Astrocyte (in vitro differentiated cells and primary cell): ENCODE measurements at regions not wholly inside any gene's neighbourhood (a gene's known extent, or its start where the extent isn't known, plus 50 kb on each side); places are given as distances from the start of the nearest gene placed in this dataset.

Experiments
- DNase-seq: peaks from one replicate; pipeline ENCODE4 v3.0.0-alpha.2; 2010; ENCODE audit warnings: low read depth
- FAIRE-seq: peaks from 2 replicates; lab custom pipeline; 2011; peaks lifted over from hg19 to GRCh38; lab: Jason Lieb, UNC
- H2AFZ ChIP-seq: 2 replicates; pipeline ENCODE4 v1.6.0; 2012; ENCODE audit warnings: low read depth, low read length, inconsistent platforms
- H3K27ac ChIP-seq: 2 replicates; pipeline ENCODE4 v1.5.1; 2011; ENCODE audit warnings: low read depth, low read length, inconsistent platforms
- H3K27me3 ChIP-seq: 2 replicates; pipeline ENCODE4 v1.6.0; 2011; ENCODE audit warnings: low read length, inconsistent platforms; ENCODE audit not compliant: insufficient read depth
- H3K36me3 ChIP-seq: 2 replicates; pipeline ENCODE4 v1.5.1; 2011; ENCODE audit warnings: low read length, inconsistent platforms; ENCODE audit not compliant: insufficient read depth
- H3K4me1 ChIP-seq: 2 replicates; pipeline ENCODE4 v1.5.1; 2011; ENCODE audit warnings: low read length, inconsistent platforms; ENCODE audit not compliant: insufficient read depth
- H3K4me2 ChIP-seq: 2 replicates; pipeline ENCODE4 v1.6.0; 2012; ENCODE audit warnings: low read length, inconsistent platforms
- H3K4me3 ChIP-seq: 2 replicates; pipeline ENCODE4 v1.5.1; 2011; ENCODE audit warnings: low read depth, mild to moderate bottlenecking, low read length, inconsistent platforms; ENCODE audit not compliant: insufficient read depth
- H3K79me2 ChIP-seq: 2 replicates; pipeline ENCODE4 v1.6.0; 2012; ENCODE audit warnings: mild to moderate bottlenecking, low read length, inconsistent platforms; ENCODE audit not compliant: insufficient read depth
- H3K9ac ChIP-seq: 2 replicates; pipeline ENCODE4 v1.6.0; 2012; ENCODE audit warnings: mild to moderate bottlenecking, low read length, inconsistent platforms
- H3K9me3 ChIP-seq: 2 replicates; pipeline ENCODE4 v1.5.1; 2012; ENCODE audit warnings: low read depth, mild to moderate bottlenecking, low read length, inconsistent platforms; ENCODE audit not compliant: insufficient read depth
- H4K20me1 ChIP-seq: 2 replicates; pipeline ENCODE4 v1.6.0; 2012; ENCODE audit warnings: low read length, inconsistent platforms; ENCODE audit not compliant: insufficient read depth
- H3K27ac Mint-ChIP-seq: one replicate; pipeline ENCODE4 v1.8.0; 2021; ENCODE audit warnings: mild to moderate bottlenecking, mixed read lengths; ENCODE audit not compliant: unreplicated experiment
- H3K27me3 Mint-ChIP-seq: one replicate; pipeline ENCODE4 v1.8.0; 2021; ENCODE audit warnings: low read depth, mixed read lengths; ENCODE audit not compliant: unreplicated experiment
- H3K36me3 Mint-ChIP-seq: one replicate; pipeline ENCODE4 v1.8.0; 2021; ENCODE audit warnings: low read depth, mixed read lengths; ENCODE audit not compliant: unreplicated experiment
- H3K4me1 Mint-ChIP-seq: one replicate; pipeline ENCODE4 v1.8.0; 2021; ENCODE audit warnings: low read depth, mixed read lengths; ENCODE audit not compliant: unreplicated experiment
- H3K4me3 Mint-ChIP-seq: one replicate; pipeline ENCODE4 v1.8.0; 2021; ENCODE audit warnings: mild to moderate bottlenecking, moderate library complexity, mixed read lengths; ENCODE audit not compliant: unreplicated experiment
- H3K9me3 Mint-ChIP-seq: one replicate; pipeline ENCODE4 v1.8.0; 2021; ENCODE audit warnings: mild to moderate bottlenecking, mixed read lengths; ENCODE audit not compliant: unreplicated experiment
- EZH2 ChIP-seq: IDR thresholded peaks from 2 replicates; pipeline ENCODE4 v1.6.1; 2012; ENCODE audit warnings: mild to moderate bottlenecking, low read length, inconsistent platforms; ENCODE audit not compliant: insufficient read depth
- TF ChIP-seq, protein P1 (sequence below): IDR thresholded peaks from 2 replicates; pipeline ENCODE4 v1.5.1; 2011; ENCODE audit warnings: low read depth, mild to moderate bottlenecking, inconsistent platforms, low read length, moderate library complexity; ENCODE audit not compliant: insufficient read depth

DNA sequence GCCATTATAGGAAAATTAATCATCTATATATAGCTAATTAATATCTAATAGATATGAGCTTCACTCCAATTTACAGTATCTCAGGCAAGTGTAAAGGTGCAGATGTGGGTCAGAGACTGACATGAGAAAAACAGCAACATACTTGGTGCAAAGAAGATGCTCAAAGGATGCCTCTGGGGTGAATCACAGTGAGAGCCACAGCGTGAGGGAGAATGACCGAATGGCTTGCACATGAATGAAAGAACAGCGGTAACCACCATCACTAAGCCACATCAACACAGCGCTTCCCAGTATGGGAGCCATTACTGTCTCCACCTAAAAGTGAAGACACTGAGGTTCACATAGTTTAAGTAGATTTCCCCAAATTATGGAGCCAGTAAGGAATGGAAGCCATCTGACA lies 423.4 kb upstream of the ID2 start:
- no peak overlapping the region for H3K4me2 ChIP-seq

DNA sequence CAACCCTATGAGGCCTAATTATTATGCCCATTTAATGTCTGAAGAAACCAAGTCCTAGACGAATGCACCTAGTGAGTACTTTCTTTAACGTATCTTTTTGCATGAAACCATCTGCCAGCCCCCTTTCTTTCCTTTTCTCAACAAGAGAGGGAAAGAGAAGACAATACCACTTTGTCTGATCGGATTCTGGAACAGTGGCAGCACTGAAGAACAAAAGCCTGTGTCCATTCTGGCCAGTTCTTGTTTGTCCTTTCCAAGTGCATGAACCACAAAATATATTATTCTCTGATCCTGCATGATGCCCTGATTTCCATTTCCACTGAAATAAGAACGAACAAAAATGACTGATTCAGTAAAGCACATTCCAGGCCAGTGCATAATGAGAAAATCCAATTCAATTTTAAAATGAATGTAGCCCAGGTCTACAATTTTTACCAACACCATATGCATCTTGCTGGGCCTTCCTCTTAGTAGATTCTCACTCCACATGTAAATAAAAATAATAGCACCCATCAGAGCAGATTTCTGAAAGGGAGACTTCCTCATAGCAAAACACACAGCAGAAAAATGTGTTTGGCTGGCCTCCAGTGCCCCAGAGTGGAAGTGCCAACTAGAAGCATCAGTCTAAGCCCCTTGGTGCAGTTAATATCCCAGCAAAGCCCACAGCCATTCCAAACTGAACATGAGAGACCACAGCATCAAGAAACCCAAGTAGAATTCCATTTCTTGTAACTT lies 422.6 kb upstream of the ID2 start:
- Mint-ChIP-seq H3K9me3 (no peaks in the 10 kb centered on the region), H3K36me3 (no peaks in the 10 kb centered on the region), H3K4me1 (peaks cover 2% of the 10 kb centered on the region), H3K27ac (no peak overlapping the region), H3K27me3 (peaks cover 15% of the 10 kb centered on the region), H3K4me3 (no peak overlapping the region)
- Histone ChIP-seq H4K20me1 (no peaks in the 10 kb centered on the region), H3K9me3 (no peaks in the 10 kb centered on the region), H3K4me3 (no peak overlapping the region), H3K9ac (no peak overlapping the region), H3K79me2 (no peaks in the 10 kb centered on the region), H3K27me3 (peaks cover 2% of the 10 kb centered on the region), H3K36me3 (no peaks in the 10 kb centered on the region), H3K4me2 (no peak overlapping the region), H3K27ac (no peak overlapping the region), H2AFZ (no peak overlapping the region), H3K4me1 (no peaks in the 10 kb centered on the region)
- DNase-seq: no peak
- no peak for FAIRE-seq
- TF ChIP-seq EZH2: no peak
- TF ChIP-seq, protein P1, sequence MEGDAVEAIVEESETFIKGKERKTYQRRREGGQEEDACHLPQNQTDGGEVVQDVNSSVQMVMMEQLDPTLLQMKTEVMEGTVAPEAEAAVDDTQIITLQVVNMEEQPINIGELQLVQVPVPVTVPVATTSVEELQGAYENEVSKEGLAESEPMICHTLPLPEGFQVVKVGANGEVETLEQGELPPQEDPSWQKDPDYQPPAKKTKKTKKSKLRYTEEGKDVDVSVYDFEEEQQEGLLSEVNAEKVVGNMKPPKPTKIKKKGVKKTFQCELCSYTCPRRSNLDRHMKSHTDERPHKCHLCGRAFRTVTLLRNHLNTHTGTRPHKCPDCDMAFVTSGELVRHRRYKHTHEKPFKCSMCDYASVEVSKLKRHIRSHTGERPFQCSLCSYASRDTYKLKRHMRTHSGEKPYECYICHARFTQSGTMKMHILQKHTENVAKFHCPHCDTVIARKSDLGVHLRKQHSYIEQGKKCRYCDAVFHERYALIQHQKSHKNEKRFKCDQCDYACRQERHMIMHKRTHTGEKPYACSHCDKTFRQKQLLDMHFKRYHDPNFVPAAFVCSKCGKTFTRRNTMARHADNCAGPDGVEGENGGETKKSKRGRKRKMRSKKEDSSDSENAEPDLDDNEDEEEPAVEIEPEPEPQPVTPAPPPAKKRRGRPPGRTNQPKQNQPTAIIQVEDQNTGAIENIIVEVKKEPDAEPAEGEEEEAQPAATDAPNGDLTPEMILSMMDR: no peak

More for the DNA sequence above, 423.4 kb upstream of the ID2 start:
- Mint-ChIP-seq H3K4me1 (peaks cover 2% of the 10 kb centered on the region), H3K27ac (no peak overlapping the region), H3K27me3 (peaks cover 10% of the 10 kb centered on the region), H3K4me3 (no peak overlapping the region), H3K36me3 (no peaks in the 10 kb centered on the region), H3K9me3 (no peaks in the 10 kb centered on the region)
- no peaks in the 10 kb centered on the region for H3K79me2 ChIP-seq
- no peaks in the 10 kb centered on the region for H4K20me1 ChIP-seq
- no peak overlapping the region for H2AFZ ChIP-seq
- TF ChIP-seq, protein P1: no peak
- TF ChIP-seq EZH2: no peak
- no peaks in the 10 kb centered on the region for H3K9me3 ChIP-seq
- H3K27me3 ChIP-seq: no peaks in the 10 kb centered on the region
- H3K4me1 ChIP-seq: no peaks in the 10 kb centered on the region
- H3K9ac ChIP-seq: no peak overlapping the region
- no peak for FAIRE-seq
- H3K4me3 ChIP-seq: no peak overlapping the region
- H3K27ac ChIP-seq: no peak overlapping the region
- H3K36me3 ChIP-seq: no peaks in the 10 kb centered on the region
- DNase-seq: no peak

DNA sequence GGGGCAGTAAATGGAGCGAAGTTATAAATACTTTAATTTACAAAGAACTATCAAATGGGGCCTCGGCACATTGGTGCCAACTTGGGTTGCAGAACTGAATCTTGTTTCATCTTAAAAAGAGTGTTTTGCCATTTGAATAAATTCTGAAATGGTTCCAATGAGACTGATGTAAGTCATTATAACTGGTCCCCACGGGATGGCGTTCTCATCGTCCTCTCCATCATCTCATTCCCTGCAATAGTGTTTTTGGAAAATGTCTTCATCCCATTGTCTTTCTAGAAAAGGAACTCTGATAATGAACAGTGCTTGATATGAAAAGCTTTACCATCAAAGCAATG lies 422.0 kb upstream of the ID2 start:
- TF ChIP-seq EZH2: no peak
- Histone ChIP-seq H3K9ac (no peak overlapping the region), H3K9me3 (no peaks in the 10 kb centered on the region), H3K4me3 (no peak overlapping the region), H3K27me3 (peaks cover 2% of the 10 kb centered on the region), H3K79me2 (no peaks in the 10 kb centered on the region), H3K4me2 (no peak overlapping the region), H3K4me1 (no peaks in the 10 kb centered on the region), H3K36me3 (no peaks in the 10 kb centered on the region), H3K27ac (no peak overlapping the region), H2AFZ (no peak overlapping the region), H4K20me1 (no peaks in the 10 kb centered on the region)
- Mint-ChIP-seq H3K4me3 (no peak overlapping the region), H3K4me1 (peaks cover 2% of the 10 kb centered on the region), H3K27ac (no peak overlapping the region), H3K36me3 (no peaks in the 10 kb centered on the region), H3K9me3 (no peaks in the 10 kb centered on the region), H3K27me3 (peaks cover 20% of the 10 kb centered on the region)
- DNase-seq: no peak
- no peak for FAIRE-seq
